ENCODE measurements at regions not wholly inside any gene's neighbourhood (a gene's known extent, or its start where the extent isn't known, plus 50 kb on each side); places are given as distances from the start of the nearest gene placed in this dataset.

GRCh38 chr9:26539867-26540493, 352.6 kb downstream of the CAAP1 start:
- TF ChIP-seq CTCF (conservative IDR thresholded peaks at IDR 0.05; ENCODE audit: low read depth, low read length), result no peak
- no peak for TF ChIP-seq EZH2 (IDR thresholded peaks at IDR 0.05; ENCODE audit: borderline replicate concordance, low read depth, low read length, poor library complexity, severe bottlenecking)

Data from A673 (cell line).